GM23338 (cell line): ENCODE measurements at regions not wholly inside any gene's neighbourhood (a gene's known extent, or its start where the extent isn't known, plus 50 kb on each side); places are given as distances from the start of the nearest gene placed in this dataset.

ENCODE experiments used
- CREB1 ChIP-seq: fragments of 250-450 bp; sonication (Bioruptor Pico); IDR thresholded peaks from 2 replicates; pipeline ENCODE4 v1.5.0; 2020; ENCODE audit warnings: low read depth, mild to moderate bottlenecking, moderate library complexity
- EZH2 ChIP-seq: fragments of 200-600 bp; sonication (generic); IDR thresholded peaks from one replicate; pipeline ENCODE4 v1.8.0; 2017; ENCODE audit warnings: antibody characterized with exemption, mild to moderate bottlenecking, low read depth; ENCODE audit not compliant: unreplicated experiment
- EZH2phosphoT487 ChIP-seq: fragments of 200-600 bp; sonication (generic); IDR thresholded peaks from one replicate; pipeline ENCODE4 v1.8.1; 2018; ENCODE audit warnings: antibody characterized with exemption; ENCODE audit not compliant: unreplicated experiment
- JUNB ChIP-seq: IDR thresholded peaks from one replicate; pipeline ENCODE4 v1.6.1; 2016; ENCODE audit warnings: antibody characterized with exemption; ENCODE audit not compliant: unreplicated experiment
- POLR2AphosphoS5 ChIP-seq: IDR thresholded peaks from 2 replicates; pipeline ENCODE4 v1.6.1; 2016; ENCODE audit warnings: antibody characterized with exemption, low read depth
- TF ChIP-seq, protein P1 (sequence below), 2 experiments: fragments of 200-600 bp in 1 of 2; sonication (generic) in 1 of 2; conservative IDR thresholded peaks; 2 replicates each; pipeline versions ENCODE4 v1.5.1 to v1.6.1; 2016 to 2017; ENCODE audit warnings: antibody characterized with exemption in 2 of 2, low read depth in 2 of 2, mild to moderate bottlenecking in 2 of 2, moderate library complexity in 1 of 2

- TF ChIP-seq, protein P1, sequence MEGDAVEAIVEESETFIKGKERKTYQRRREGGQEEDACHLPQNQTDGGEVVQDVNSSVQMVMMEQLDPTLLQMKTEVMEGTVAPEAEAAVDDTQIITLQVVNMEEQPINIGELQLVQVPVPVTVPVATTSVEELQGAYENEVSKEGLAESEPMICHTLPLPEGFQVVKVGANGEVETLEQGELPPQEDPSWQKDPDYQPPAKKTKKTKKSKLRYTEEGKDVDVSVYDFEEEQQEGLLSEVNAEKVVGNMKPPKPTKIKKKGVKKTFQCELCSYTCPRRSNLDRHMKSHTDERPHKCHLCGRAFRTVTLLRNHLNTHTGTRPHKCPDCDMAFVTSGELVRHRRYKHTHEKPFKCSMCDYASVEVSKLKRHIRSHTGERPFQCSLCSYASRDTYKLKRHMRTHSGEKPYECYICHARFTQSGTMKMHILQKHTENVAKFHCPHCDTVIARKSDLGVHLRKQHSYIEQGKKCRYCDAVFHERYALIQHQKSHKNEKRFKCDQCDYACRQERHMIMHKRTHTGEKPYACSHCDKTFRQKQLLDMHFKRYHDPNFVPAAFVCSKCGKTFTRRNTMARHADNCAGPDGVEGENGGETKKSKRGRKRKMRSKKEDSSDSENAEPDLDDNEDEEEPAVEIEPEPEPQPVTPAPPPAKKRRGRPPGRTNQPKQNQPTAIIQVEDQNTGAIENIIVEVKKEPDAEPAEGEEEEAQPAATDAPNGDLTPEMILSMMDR (conservative IDR thresholded peaks at IDR 0.05; ENCODE audit: low read depth in 2 of 2) = no peak
- TF ChIP-seq EZH2 (no peak), POLR2AphosphoS5 (no peak), EZH2phosphoT487 (no peak), JUNB (no peak), CREB1 (CRISPR knock-in tag) (no peak)
Measured at GRCh38 chr18:51486735-51487366, 289.4 kb upstream of the MEX3C start.
